ENCODE measurements at regions not wholly inside any gene's neighbourhood (a gene's known extent, or its start where the extent isn't known, plus 50 kb on each side); places are given as distances from the start of the nearest gene placed in this dataset.

DNA sequence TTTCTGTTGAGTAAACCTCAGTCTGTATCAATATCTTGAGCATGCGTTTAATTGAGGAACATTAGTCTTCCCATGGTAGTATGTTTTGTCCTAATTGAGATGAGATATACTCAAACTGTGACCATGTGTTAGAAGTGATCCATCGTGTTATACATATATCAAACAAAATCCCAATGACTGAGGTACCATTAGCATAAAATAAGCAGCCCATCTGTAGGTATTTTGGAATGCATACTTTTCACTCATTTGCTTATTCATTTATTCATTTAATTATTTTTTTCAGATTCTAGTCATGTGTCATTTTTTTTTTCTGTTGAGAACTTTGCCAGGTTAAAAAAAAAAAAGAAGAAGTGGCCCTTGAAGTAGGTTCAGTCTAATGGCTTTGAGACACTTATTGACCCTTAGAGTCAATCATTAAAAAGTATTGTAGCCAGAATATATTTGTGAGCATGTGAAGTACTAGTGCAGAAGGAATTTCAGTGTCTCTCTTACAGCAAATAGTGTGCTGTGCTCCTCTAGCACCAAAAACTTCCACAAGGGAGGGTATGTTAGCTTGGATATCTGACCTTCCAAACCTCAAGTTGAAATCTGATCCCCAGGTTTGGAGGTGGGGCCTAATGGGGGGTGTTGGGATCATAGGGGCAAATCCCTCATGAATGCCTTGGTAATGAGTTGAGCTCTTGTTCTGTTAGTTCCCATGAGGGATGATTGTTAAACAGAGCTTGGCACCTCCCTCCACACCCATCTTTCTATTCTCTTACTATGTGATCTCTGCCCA is 130.8 kb upstream of the NPY2R start:
- Histone ChIP-seq H3K9me2 (ENCODE audit: insufficient read depth, low read length) (no peaks in the 10 kb centered on the region), H2AFZ (ENCODE audit: low read depth, low read length) (no peak overlapping the region), H3K9me3 (ENCODE audit: low read length) (no peaks in the 10 kb centered on the region), H4K20me1 (ENCODE audit: insufficient read depth) (no peaks in the 10 kb centered on the region), H3K36me3 (ENCODE audit: insufficient read depth, low read length) (no peaks in the 10 kb centered on the region), H3K4me3 (ENCODE audit: low read length) (no peak overlapping the region), H3K79me2 (replicated peaks; ENCODE audit: insufficient read depth, low read length) (no peaks in the 10 kb centered on the region), H3K27ac (ENCODE audit: low read length) (no peak overlapping the region), H3K4me2 (ENCODE audit: low read length) (no peak overlapping the region), H3K9ac (ENCODE audit: low read length) (no peak overlapping the region), H3F3A (ENCODE audit: insufficient read depth, low read length, poor library complexity, severe bottlenecking) (no peaks in the 10 kb centered on the region), H3K27me3 (ENCODE audit: insufficient read depth, low read depth, low read length) (no peaks in the 10 kb centered on the region)
- TF ChIP-seq, protein P1, sequence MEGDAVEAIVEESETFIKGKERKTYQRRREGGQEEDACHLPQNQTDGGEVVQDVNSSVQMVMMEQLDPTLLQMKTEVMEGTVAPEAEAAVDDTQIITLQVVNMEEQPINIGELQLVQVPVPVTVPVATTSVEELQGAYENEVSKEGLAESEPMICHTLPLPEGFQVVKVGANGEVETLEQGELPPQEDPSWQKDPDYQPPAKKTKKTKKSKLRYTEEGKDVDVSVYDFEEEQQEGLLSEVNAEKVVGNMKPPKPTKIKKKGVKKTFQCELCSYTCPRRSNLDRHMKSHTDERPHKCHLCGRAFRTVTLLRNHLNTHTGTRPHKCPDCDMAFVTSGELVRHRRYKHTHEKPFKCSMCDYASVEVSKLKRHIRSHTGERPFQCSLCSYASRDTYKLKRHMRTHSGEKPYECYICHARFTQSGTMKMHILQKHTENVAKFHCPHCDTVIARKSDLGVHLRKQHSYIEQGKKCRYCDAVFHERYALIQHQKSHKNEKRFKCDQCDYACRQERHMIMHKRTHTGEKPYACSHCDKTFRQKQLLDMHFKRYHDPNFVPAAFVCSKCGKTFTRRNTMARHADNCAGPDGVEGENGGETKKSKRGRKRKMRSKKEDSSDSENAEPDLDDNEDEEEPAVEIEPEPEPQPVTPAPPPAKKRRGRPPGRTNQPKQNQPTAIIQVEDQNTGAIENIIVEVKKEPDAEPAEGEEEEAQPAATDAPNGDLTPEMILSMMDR (IDR thresholded peaks at IDR 0.05; ENCODE audit: poor library complexity, severe bottlenecking) = no peak
- no peak for TF ChIP-seq MXI1 (conservative IDR thresholded peaks at IDR 0.05; ENCODE audit: poor library complexity, severe bottlenecking)
- no peak for TF ChIP-seq EP300 (conservative IDR thresholded peaks at IDR 0.05; ENCODE audit: poor library complexity, severe bottlenecking)
- TF ChIP-seq EZH2 (IDR thresholded peaks at IDR 0.05; ENCODE audit: borderline replicate concordance, insufficient read depth, low read length, poor library complexity, severe bottlenecking) = no peak
- TF ChIP-seq, protein P2, sequence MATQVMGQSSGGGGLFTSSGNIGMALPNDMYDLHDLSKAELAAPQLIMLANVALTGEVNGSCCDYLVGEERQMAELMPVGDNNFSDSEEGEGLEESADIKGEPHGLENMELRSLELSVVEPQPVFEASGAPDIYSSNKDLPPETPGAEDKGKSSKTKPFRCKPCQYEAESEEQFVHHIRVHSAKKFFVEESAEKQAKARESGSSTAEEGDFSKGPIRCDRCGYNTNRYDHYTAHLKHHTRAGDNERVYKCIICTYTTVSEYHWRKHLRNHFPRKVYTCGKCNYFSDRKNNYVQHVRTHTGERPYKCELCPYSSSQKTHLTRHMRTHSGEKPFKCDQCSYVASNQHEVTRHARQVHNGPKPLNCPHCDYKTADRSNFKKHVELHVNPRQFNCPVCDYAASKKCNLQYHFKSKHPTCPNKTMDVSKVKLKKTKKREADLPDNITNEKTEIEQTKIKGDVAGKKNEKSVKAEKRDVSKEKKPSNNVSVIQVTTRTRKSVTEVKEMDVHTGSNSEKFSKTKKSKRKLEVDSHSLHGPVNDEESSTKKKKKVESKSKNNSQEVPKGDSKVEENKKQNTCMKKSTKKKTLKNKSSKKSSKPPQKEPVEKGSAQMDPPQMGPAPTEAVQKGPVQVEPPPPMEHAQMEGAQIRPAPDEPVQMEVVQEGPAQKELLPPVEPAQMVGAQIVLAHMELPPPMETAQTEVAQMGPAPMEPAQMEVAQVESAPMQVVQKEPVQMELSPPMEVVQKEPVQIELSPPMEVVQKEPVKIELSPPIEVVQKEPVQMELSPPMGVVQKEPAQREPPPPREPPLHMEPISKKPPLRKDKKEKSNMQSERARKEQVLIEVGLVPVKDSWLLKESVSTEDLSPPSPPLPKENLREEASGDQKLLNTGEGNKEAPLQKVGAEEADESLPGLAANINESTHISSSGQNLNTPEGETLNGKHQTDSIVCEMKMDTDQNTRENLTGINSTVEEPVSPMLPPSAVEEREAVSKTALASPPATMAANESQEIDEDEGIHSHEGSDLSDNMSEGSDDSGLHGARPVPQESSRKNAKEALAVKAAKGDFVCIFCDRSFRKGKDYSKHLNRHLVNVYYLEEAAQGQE (IDR thresholded peaks at IDR 0.05; ENCODE audit: borderline replicate concordance) = no peak
- no peak for TF ChIP-seq RAD21 (conservative IDR thresholded peaks at IDR 0.05)
- no peak for TF ChIP-seq SMC3 (conservative IDR thresholded peaks at IDR 0.05; ENCODE audit: poor library complexity)
- TF ChIP-seq POLR2AphosphoS5 (IDR thresholded peaks at IDR 0.05) = no peak
- no peak for TF ChIP-seq TAF1 (IDR thresholded peaks at IDR 0.05; ENCODE audit: low read depth)

DNA sequence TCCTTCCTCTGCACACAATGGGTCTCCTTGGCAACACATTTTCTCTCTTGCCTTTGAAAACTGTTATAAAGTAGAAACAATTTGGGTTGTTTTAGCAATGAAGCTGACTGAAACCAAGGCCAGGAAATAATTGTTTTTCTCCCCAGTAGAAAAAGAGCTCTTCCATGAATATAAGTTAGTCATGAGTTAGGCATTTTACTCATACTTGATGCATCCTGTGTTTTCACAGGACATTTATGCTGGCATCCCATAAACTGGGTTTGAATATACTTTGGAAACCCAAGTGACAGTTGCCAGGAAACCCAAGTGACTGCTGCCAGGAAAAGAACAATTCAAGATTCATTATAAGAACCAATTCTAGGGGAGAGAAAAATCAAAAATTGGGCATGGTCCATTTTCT is 128.6 kb upstream of the NPY2R start:
- no peak overlapping the region for H3K27ac ChIP-seq (ENCODE audit: low read length)
- no peaks in the 10 kb centered on the region for H3F3A ChIP-seq (ENCODE audit: insufficient read depth, low read length, poor library complexity, severe bottlenecking)
- H4K20me1 ChIP-seq (ENCODE audit: insufficient read depth) = no peaks in the 10 kb centered on the region
- no peaks in the 10 kb centered on the region for H3K79me2 ChIP-seq (replicated peaks; ENCODE audit: insufficient read depth, low read length)
- H3K9me2 ChIP-seq (ENCODE audit: insufficient read depth, low read length) = no peaks in the 10 kb centered on the region
- no peak overlapping the region for H3K4me2 ChIP-seq (ENCODE audit: low read length)
- no peaks in the 10 kb centered on the region for H3K9me3 ChIP-seq (ENCODE audit: low read length)
- no peaks in the 10 kb centered on the region for H3K27me3 ChIP-seq (ENCODE audit: insufficient read depth, low read depth, low read length)
- TF ChIP-seq, protein P1 (IDR thresholded peaks at IDR 0.05; ENCODE audit: poor library complexity, severe bottlenecking) = no peak
- H3K4me3 ChIP-seq (ENCODE audit: low read length) = no peak overlapping the region
- H2AFZ ChIP-seq (ENCODE audit: low read depth, low read length) = no peak overlapping the region
- H3K36me3 ChIP-seq (ENCODE audit: insufficient read depth, low read length) = no peaks in the 10 kb centered on the region
- H3K9ac ChIP-seq (ENCODE audit: low read length) = no peak overlapping the region
